Keratinocyte (primary cell): ENCODE measurements at regions not wholly inside any gene's neighbourhood (a gene's known extent, or its start where the extent isn't known, plus 50 kb on each side); places are given as distances from the start of the nearest gene placed in this dataset.

Experiments used
- CTCF ChIP-seq, 3 experiments: IDR thresholded peaks in 1 of 3; conservative IDR thresholded peaks in 1 of 3; optimal IDR thresholded peaks in 1 of 3; 2 replicates in 2 of 3; 3 replicates in 1 of 3; pipeline versions ENCODE3 to v1.5.1; 2011; ENCODE audit warnings: low read length in 3 of 3, mild to moderate bottlenecking in 3 of 3, moderate library complexity in 2 of 3, control low read depth in 1 of 3, inconsistent platforms in 1 of 3; ENCODE audit not compliant: insufficient read depth in 2 of 3; ENCODE audit errors: extremely low read depth in 1 of 3
- EZH2 ChIP-seq: IDR thresholded peaks from one replicate; pipeline ENCODE4 v1.6.1; 2012; ENCODE audit warnings: inconsistent platforms, mild to moderate bottlenecking, low read length, moderate library complexity

GRCh38 chr14:105591052-105591451 is 64.7 kb downstream of the TMEM121 start:
- no peak for TF ChIP-seq CTCF (optimal IDR thresholded peaks at IDR 0.05 in 1 of 3, IDR thresholded peaks at IDR 0.05 in 1 of 3, conservative IDR thresholded peaks at IDR 0.05 in 1 of 3; ENCODE audit: extremely low read depth in 1 of 3, insufficient read depth in 2 of 3, low read length in 3 of 3)
- TF ChIP-seq EZH2, result no peak
